ENCODE measurements at regions not wholly inside any gene's neighbourhood (a gene's known extent, or its start where the extent isn't known, plus 50 kb on each side); places are given as distances from the start of the nearest gene placed in this dataset.

GRCh38 chr13:34017231-34017630, 199.3 kb downstream of the RFC3 start:
- H3K4me3 ChIP-seq (replicated peaks; ENCODE audit: insufficient read depth, low read length): no peak overlapping the region
- H3K27ac ChIP-seq (replicated peaks): no peak overlapping the region
- TF ChIP-seq GABPA (IDR thresholded peaks at IDR 0.05; ENCODE audit: low read depth) (no peak), POLR2AphosphoS5 (IDR thresholded peaks at IDR 0.05; ENCODE audit: low read depth) (no peak), REST (IDR thresholded peaks at IDR 0.05; ENCODE audit: insufficient replicate concordance, low read depth) (no peak), CTCF (IDR thresholded peaks at IDR 0.05; ENCODE audit: insufficient read depth, low read length) (no peak), SPI1 (IDR thresholded peaks at IDR 0.05; ENCODE audit: borderline replicate concordance, low read depth) (no peak)
- no peak for DNase-seq (ENCODE audit: low read depth in 1 of 2, low spot score in 1 of 2)
- no peaks in the 10 kb centered on the region for H3K27me3 ChIP-seq (ENCODE audit: insufficient read depth, poor library complexity, severe bottlenecking)

GRCh38 chr13:34019870-34020269, 201.9 kb downstream of the RFC3 start:
- TF ChIP-seq POLR2AphosphoS5 (IDR thresholded peaks at IDR 0.05; ENCODE audit: low read depth) (no peak), GABPA (IDR thresholded peaks at IDR 0.05; ENCODE audit: low read depth) (no peak), REST (IDR thresholded peaks at IDR 0.05; ENCODE audit: insufficient replicate concordance, low read depth) (no peak)
- no peak for DNase-seq (ENCODE audit: low read depth in 1 of 2, low spot score in 1 of 2)
- no peak overlapping the region for H3K27ac ChIP-seq (replicated peaks)

GRCh38 chr13:34020388-34020787, 202.4 kb downstream of the RFC3 start:
- TF ChIP-seq GABPA (IDR thresholded peaks at IDR 0.05; ENCODE audit: low read depth) (no peak), CTCF (IDR thresholded peaks at IDR 0.05; ENCODE audit: insufficient read depth, low read length) (no peak), POLR2AphosphoS5 (IDR thresholded peaks at IDR 0.05; ENCODE audit: low read depth) (no peak), SPI1 (IDR thresholded peaks at IDR 0.05; ENCODE audit: borderline replicate concordance, low read depth) (no peak), REST (IDR thresholded peaks at IDR 0.05; ENCODE audit: insufficient replicate concordance, low read depth) (no peak)
- H3K4me3 ChIP-seq (replicated peaks; ENCODE audit: insufficient read depth, low read length): no peak overlapping the region
- H3K27ac ChIP-seq (replicated peaks): no peak overlapping the region
- no peaks in the 10 kb centered on the region for H3K27me3 ChIP-seq (ENCODE audit: insufficient read depth, poor library complexity, severe bottlenecking)
- DNase-seq (ENCODE audit: low read depth in 1 of 2, low spot score in 1 of 2): no peak

More at GRCh38 chr13:34019870-34020269, 201.9 kb downstream of the RFC3 start:
- Histone ChIP-seq H3K27me3 (ENCODE audit: insufficient read depth, poor library complexity, severe bottlenecking) (no peaks in the 10 kb centered on the region), H3K4me3 (replicated peaks; ENCODE audit: insufficient read depth, low read length) (no peak overlapping the region)

All from HL-60 (cell line).